Keratinocyte (primary cell): ENCODE measurements at regions not wholly inside any gene's neighbourhood (a gene's known extent, or its start where the extent isn't known, plus 50 kb on each side); places are given as distances from the start of the nearest gene placed in this dataset.

ENCODE experiments used
- DNase-seq: peaks from one replicate; pipeline ENCODE4 v3.0.0-alpha.2; 2011; ENCODE audit warnings: low read depth, missing footprints, low spot score
- FAIRE-seq: peaks from 2 replicates; lab custom pipeline; 2011; peaks lifted over from hg19 to GRCh38; lab: Jason Lieb, UNC
- H2AFZ ChIP-seq: 2 replicates; pipeline ENCODE4 v1.6.0; 2012; ENCODE audit warnings: low read length, control low read depth, inconsistent platforms; ENCODE audit not compliant: control insufficient read depth
- H3K27ac ChIP-seq: 2 replicates; pipeline ENCODE4 v1.5.1; 2011; ENCODE audit warnings: low read length; ENCODE audit not compliant: control insufficient read depth, insufficient read depth
- H3K27me3 ChIP-seq: 3 replicates; pipeline ENCODE4 v1.6.0; 2011; ENCODE audit warnings: low read length; ENCODE audit not compliant: control insufficient read depth, insufficient read depth; ENCODE audit errors: extremely low read depth
- H3K36me3 ChIP-seq, 2 experiments: 2 replicates in 1 of 2; 3 replicates in 1 of 2; pipeline ENCODE4 v1.5.1; 2011; ENCODE audit warnings: low read length in 2 of 2, mild to moderate bottlenecking in 1 of 2; ENCODE audit not compliant: control insufficient read depth in 2 of 2, insufficient read depth in 2 of 2; ENCODE audit errors: extremely low read depth in 1 of 2
- H3K4me1 ChIP-seq: 3 replicates; pipeline ENCODE4 v1.5.1; 2011; ENCODE audit warnings: low read length; ENCODE audit not compliant: control insufficient read depth, insufficient read depth; ENCODE audit errors: extremely low read depth
- H3K4me2 ChIP-seq: 3 replicates; pipeline ENCODE4 v1.6.0; 2011; ENCODE audit warnings: low read depth, low read length; ENCODE audit not compliant: control insufficient read depth, insufficient read depth; ENCODE audit errors: extremely low read depth
- H3K4me3 ChIP-seq, 3 experiments: fragments of 200-600 bp in 1 of 3; sonication (generic) in 1 of 3; 2 replicates in 2 of 3; 3 replicates in 1 of 3; pipeline ENCODE4 v1.5.1; 2011 to 2016; ENCODE audit warnings: low read length in 3 of 3, mild to moderate bottlenecking in 3 of 3, control low read depth in 2 of 3, inconsistent platforms in 1 of 3, low read depth in 1 of 3, mixed read lengths in 1 of 3, mixed run types in 1 of 3, moderate library complexity in 1 of 3; ENCODE audit not compliant: control insufficient read depth in 2 of 3, insufficient read depth in 2 of 3; ENCODE audit errors: extremely low read depth in 1 of 3
- H3K79me2 ChIP-seq: 2 replicates; pipeline ENCODE4 v1.6.0; 2012; ENCODE audit warnings: low read length; ENCODE audit not compliant: control insufficient read depth, insufficient read depth
- H3K9ac ChIP-seq: 3 replicates; pipeline ENCODE4 v1.6.0; 2011; ENCODE audit warnings: low read length; ENCODE audit not compliant: control insufficient read depth, insufficient read depth; ENCODE audit errors: extremely low read depth
- H3K9me1 ChIP-seq: 3 replicates; pipeline ENCODE4 v1.6.0; 2011; ENCODE audit warnings: low read length; ENCODE audit not compliant: control insufficient read depth, insufficient read depth; ENCODE audit errors: extremely low read depth
- H3K9me3 ChIP-seq: 2 replicates; pipeline ENCODE4 v1.5.1; 2012; ENCODE audit warnings: low read depth, low read length; ENCODE audit not compliant: control insufficient read depth
- H4K20me1 ChIP-seq: 3 replicates; pipeline ENCODE4 v1.6.0; 2011; ENCODE audit warnings: low read length; ENCODE audit not compliant: control insufficient read depth, insufficient read depth; ENCODE audit errors: extremely low read depth
- CTCF ChIP-seq, 3 experiments: IDR thresholded peaks in 1 of 3; conservative IDR thresholded peaks in 1 of 3; optimal IDR thresholded peaks in 1 of 3; 2 replicates in 2 of 3; 3 replicates in 1 of 3; pipeline versions ENCODE3 to v1.5.1; 2011; ENCODE audit warnings: low read length in 3 of 3, mild to moderate bottlenecking in 3 of 3, moderate library complexity in 2 of 3, control low read depth in 1 of 3, inconsistent platforms in 1 of 3; ENCODE audit not compliant: insufficient read depth in 2 of 3; ENCODE audit errors: extremely low read depth in 1 of 3
- EZH2 ChIP-seq: IDR thresholded peaks from one replicate; pipeline ENCODE4 v1.6.1; 2012; ENCODE audit warnings: inconsistent platforms, mild to moderate bottlenecking, low read length, moderate library complexity
- dilution Hi-C: fragments of 300-500 bp; cut with MboI; formaldehyde crosslinking; loops from one replicate; pipeline ENCODE4 v1.7.0; 2020; ENCODE audit warnings: low sequenced_read_pairs; ENCODE audit not compliant: extremely low pct_ligation_motif_present

DNA sequence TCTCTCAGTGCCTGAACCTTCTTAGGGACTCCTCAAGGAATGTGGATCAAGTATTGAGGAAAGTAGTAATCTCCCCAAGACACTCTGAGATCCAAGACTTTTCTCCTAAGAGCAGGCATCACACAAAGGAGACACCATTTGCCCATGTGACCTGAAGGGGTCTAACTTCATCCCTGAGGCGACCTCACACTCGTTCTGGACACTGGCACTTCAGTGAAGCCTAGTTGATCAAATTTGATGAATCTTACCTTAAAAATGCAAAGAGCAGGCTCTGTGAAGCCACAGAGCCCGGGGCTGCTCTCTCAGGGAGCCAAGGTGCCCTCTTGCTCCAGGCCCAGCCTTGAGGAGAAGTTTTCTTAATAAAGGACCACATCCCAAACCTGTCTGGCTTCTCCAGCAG lies 64.3 kb downstream of the SCN11A start:
- no peak overlapping the region for H3K4me3 ChIP-seq
- H3K9me3 ChIP-seq: no peaks in the 10 kb centered on the region
- DNase-seq: no peak
- no peak for FAIRE-seq
- no peak overlapping the region for H3K4me2 ChIP-seq
- peaks cover 25% of the 10 kb centered on the region for H3K4me1 ChIP-seq
- no peaks in the 10 kb centered on the region for H3K79me2 ChIP-seq
- dilution Hi-C loops: no loop called here
- H3K36me3 ChIP-seq: no peaks in the 10 kb centered on the region
- no peaks in the 10 kb centered on the region for H3K27me3 ChIP-seq
- H2AFZ ChIP-seq: no peak overlapping the region
- TF ChIP-seq EZH2 (no peak), CTCF (optimal IDR thresholded peaks at IDR 0.05 in 1 of 3, IDR thresholded peaks at IDR 0.05 in 1 of 3, conservative IDR thresholded peaks at IDR 0.05 in 1 of 3; ENCODE audit: extremely low read depth in 1 of 3, insufficient read depth in 2 of 3, low read length in 3 of 3) (no peak)
- no peak overlapping the region for H3K9ac ChIP-seq
- H3K27ac ChIP-seq: no peak overlapping the region
- no peaks in the 10 kb centered on the region for H4K20me1 ChIP-seq
- no peaks in the 10 kb centered on the region for H3K9me1 ChIP-seq

GRCh38 chr3:38986901-38987300 lies 64.8 kb downstream of the SCN11A start:
- Histone ChIP-seq H3K9ac (no peak overlapping the region), H3K9me1 (no peaks in the 10 kb centered on the region), H3K4me3 (no peak overlapping the region), H3K79me2 (no peaks in the 10 kb centered on the region), H3K9me3 (no peaks in the 10 kb centered on the region), H3K36me3 (no peaks in the 10 kb centered on the region), H2AFZ (no peak overlapping the region), H3K4me1 (peaks cover 20% of the 10 kb centered on the region), H3K27me3 (no peaks in the 10 kb centered on the region), H4K20me1 (no peaks in the 10 kb centered on the region), H3K27ac (no peak overlapping the region), H3K4me2 (no peak overlapping the region)
- dilution Hi-C loops: no loop called here
- no peak for FAIRE-seq
- DNase-seq: no peak
- no peak for TF ChIP-seq EZH2
- TF ChIP-seq CTCF (optimal IDR thresholded peaks at IDR 0.05 in 1 of 3, IDR thresholded peaks at IDR 0.05 in 1 of 3, conservative IDR thresholded peaks at IDR 0.05 in 1 of 3; ENCODE audit: extremely low read depth in 1 of 3, insufficient read depth in 2 of 3, low read length in 3 of 3): no peak
